ENCODE measurements at regions not wholly inside any gene's neighbourhood (a gene's known extent, or its start where the extent isn't known, plus 50 kb on each side); places are given as distances from the start of the nearest gene placed in this dataset.
"Not testable (repeated sequence)": the region's sequence is repeated elsewhere in the genome, so short reads cannot be mapped to it uniquely, and the experiment has no call there.

- Histone ChIP-seq H2AFZ (ENCODE audit: low read length) (no peak overlapping the region), H3K79me1 (ENCODE audit: low read depth, low read length) (no peaks in the 10 kb centered on the region), H3K27me3 (ENCODE audit: control insufficient read depth in 3 of 3, insufficient read depth in 3 of 3, low read depth in 1 of 3, low read length in 3 of 3) (no peaks in the 10 kb centered on the region), H3K27ac (replicated peaks; ENCODE audit: low read length) (peak overlapping the region; percentile 67), H3K14ac (ENCODE audit: low read length) (no peak overlapping the region), H2AK5ac (ENCODE audit: low read depth, low read length) (no peak overlapping the region), H4K91ac (ENCODE audit: low read depth, low read length, poor library complexity) (no peak overlapping the region), H2BK15ac (ENCODE audit: low read length) (no peak overlapping the region), H3K23ac (ENCODE audit: low read depth, low read length, poor library complexity) (no peak overlapping the region), H2BK12ac (ENCODE audit: low read length) (no peak overlapping the region), H2BK5ac (ENCODE audit: low read length) (no peak overlapping the region), H3K36me3 (replicated peaks in 1 of 2; ENCODE audit: control insufficient read depth in 2 of 2, insufficient read depth in 2 of 2, low read length in 2 of 2) (peaks cover 0 to 2% of the 10 kb centered on the region in 2 donors), H3K4ac (ENCODE audit: low read length) (no peak overlapping the region), H3K4me1 (ENCODE audit: control insufficient read depth in 2 of 2, insufficient read depth in 1 of 2, low read depth in 1 of 2, low read length in 2 of 2) (peaks cover 3 to 19% of the 10 kb centered on the region in 2 donors), H3K4me2 (ENCODE audit: insufficient read depth, low read length, poor library complexity, severe bottlenecking) (no peak overlapping the region), H3K18ac (ENCODE audit: low read length) (peak overlapping the region; percentile 53), H2BK120ac (ENCODE audit: low read depth, low read length) (no peak overlapping the region), H3K9ac (ENCODE audit: low read depth, low read length, poor library complexity) (no peak overlapping the region), H3K9me3 (replicated peaks in 1 of 2; ENCODE audit: control insufficient read depth in 2 of 2, insufficient read depth in 1 of 2, low read depth in 1 of 2, low read length in 2 of 2) (peaks cover 8 to 39% of the 10 kb centered on the region in 2 donors), H3K4me3 (ENCODE audit: low read length in 2 of 2) (peak overlapping the region in 1 of 2 donors; percentile 46), H4K8ac (ENCODE audit: low read depth, low read length) (no peak overlapping the region)
- DNase-seq (ENCODE audit: low spot score) = no peak
- no CpG with 5 or more reads among the region's 8 CpGs for WGBS, 2 donors (ENCODE audit: extremely low coverage in 2 of 2, insufficient read length in 2 of 2, insufficient replicate concordance in 1 of 2)
These were observed 112.1 kb downstream of the AKR1D1 start for GRCh38 chr7:138188290-138188858.

GRCh38 chr7:138194567-138194966, 118.3 kb downstream of the AKR1D1 start:
- Histone ChIP-seq H2BK12ac (ENCODE audit: low read length) (peak overlapping the region; percentile 97), H2AK5ac (ENCODE audit: low read depth, low read length) (no peak overlapping the region), H3K4me3 (ENCODE audit: low read length in 2 of 2) (no peak overlapping the region), H3K14ac (ENCODE audit: low read length) (no peak overlapping the region), H3K4me2 (ENCODE audit: insufficient read depth, low read length, poor library complexity, severe bottlenecking) (no peak overlapping the region), H4K91ac (ENCODE audit: low read depth, low read length, poor library complexity) (peak overlapping the region; percentile 72), H3K4ac (ENCODE audit: low read length) (no peak overlapping the region), H3K27me3 (ENCODE audit: control insufficient read depth in 3 of 3, insufficient read depth in 3 of 3, low read depth in 1 of 3, low read length in 3 of 3) (no peaks in the 10 kb centered on the region), H3K23ac (ENCODE audit: low read depth, low read length, poor library complexity) (no peak overlapping the region), H2BK15ac (ENCODE audit: low read length) (no peak overlapping the region), H3K27ac (replicated peaks; ENCODE audit: low read length) (no peak overlapping the region), H3K79me1 (ENCODE audit: low read depth, low read length) (no peaks in the 10 kb centered on the region), H4K8ac (ENCODE audit: low read depth, low read length) (no peak overlapping the region), H3K9me3 (replicated peaks in 1 of 2; ENCODE audit: control insufficient read depth in 2 of 2, insufficient read depth in 1 of 2, low read depth in 1 of 2, low read length in 2 of 2) (peaks cover 2 to 27% of the 10 kb centered on the region in 2 donors), H3K9ac (ENCODE audit: low read depth, low read length, poor library complexity) (no peak overlapping the region), H3K18ac (ENCODE audit: low read length) (peak overlapping the region; percentile 87), H3K36me3 (replicated peaks in 1 of 2; ENCODE audit: control insufficient read depth in 2 of 2, insufficient read depth in 2 of 2, low read length in 2 of 2) (no peaks in the 10 kb centered on the region), H2AFZ (ENCODE audit: low read length) (no peak overlapping the region), H2BK5ac (ENCODE audit: low read length) (no peak overlapping the region), H3K4me1 (ENCODE audit: control insufficient read depth in 2 of 2, insufficient read depth in 1 of 2, low read depth in 1 of 2, low read length in 2 of 2) (peaks cover 0 to 4% of the 10 kb centered on the region in 2 donors), H2BK120ac (ENCODE audit: low read depth, low read length) (peak overlapping the region; percentile 75)
- DNase-seq (ENCODE audit: low spot score) = no peak
- no CpG with 5 or more reads among the region's 8 CpGs for WGBS, 2 donors (ENCODE audit: extremely low coverage in 2 of 2, insufficient read length in 2 of 2, insufficient replicate concordance in 1 of 2)

GRCh38 chr7:138195151-138195571, 118.9 kb downstream of the AKR1D1 start:
- Histone ChIP-seq H3K79me1 (ENCODE audit: low read depth, low read length) (no peaks in the 10 kb centered on the region), H3K14ac (ENCODE audit: low read length) (no peak overlapping the region), H3K27me3 (ENCODE audit: control insufficient read depth in 3 of 3, insufficient read depth in 3 of 3, low read depth in 1 of 3, low read length in 3 of 3) (no peaks in the 10 kb centered on the region), H3K18ac (ENCODE audit: low read length) (peak overlapping the region; percentile 52), H2BK120ac (ENCODE audit: low read depth, low read length) (no peak overlapping the region), H4K8ac (ENCODE audit: low read depth, low read length) (no peak overlapping the region), H3K23ac (ENCODE audit: low read depth, low read length, poor library complexity) (no peak overlapping the region), H3K4me2 (ENCODE audit: insufficient read depth, low read length, poor library complexity, severe bottlenecking) (no peak overlapping the region), H2BK5ac (ENCODE audit: low read length) (no peak overlapping the region), H3K27ac (replicated peaks; ENCODE audit: low read length) (no peak overlapping the region), H2BK15ac (ENCODE audit: low read length) (no peak overlapping the region), H3K4ac (ENCODE audit: low read length) (no peak overlapping the region), H3K9me3 (replicated peaks in 1 of 2; ENCODE audit: control insufficient read depth in 2 of 2, insufficient read depth in 1 of 2, low read depth in 1 of 2, low read length in 2 of 2) (peaks cover 2 to 22% of the 10 kb centered on the region in 2 donors), H2BK12ac (ENCODE audit: low read length) (no peak overlapping the region), H2AFZ (ENCODE audit: low read length) (peak overlapping the region; percentile 36), H4K91ac (ENCODE audit: low read depth, low read length, poor library complexity) (no peak overlapping the region), H3K36me3 (replicated peaks in 1 of 2; ENCODE audit: control insufficient read depth in 2 of 2, insufficient read depth in 2 of 2, low read length in 2 of 2) (no peaks in the 10 kb centered on the region), H2AK5ac (ENCODE audit: low read depth, low read length) (peak overlapping the region; percentile 68), H3K9ac (ENCODE audit: low read depth, low read length, poor library complexity) (no peak overlapping the region), H3K4me3 (ENCODE audit: low read length in 2 of 2) (no peak overlapping the region), H3K4me1 (ENCODE audit: control insufficient read depth in 2 of 2, insufficient read depth in 1 of 2, low read depth in 1 of 2, low read length in 2 of 2) (peaks cover 0 to 4% of the 10 kb centered on the region in 2 donors)
- WGBS, 2 donors (ENCODE audit: extremely low coverage in 2 of 2, insufficient read length in 2 of 2, insufficient replicate concordance in 1 of 2) = no CpG with 5 or more reads among the region's 2 CpGs
- no peak for DNase-seq (ENCODE audit: low spot score)

- not testable (repeated sequence) for H3K4me2 ChIP-seq (ENCODE audit: insufficient read depth, low read length, poor library complexity, severe bottlenecking); H2BK15ac ChIP-seq (ENCODE audit: low read length); H2BK5ac ChIP-seq (ENCODE audit: low read length); H2BK120ac ChIP-seq (ENCODE audit: low read depth, low read length); H3K36me3 ChIP-seq (replicated peaks in 1 of 2; ENCODE audit: control insufficient read depth in 2 of 2, insufficient read depth in 2 of 2, low read length in 2 of 2); H2BK12ac ChIP-seq (ENCODE audit: low read length); H4K8ac ChIP-seq (ENCODE audit: low read depth, low read length); H3K27me3 ChIP-seq (ENCODE audit: control insufficient read depth in 3 of 3, insufficient read depth in 3 of 3, low read depth in 1 of 3, low read length in 3 of 3); H3K23ac ChIP-seq (ENCODE audit: low read depth, low read length, poor library complexity); H3K4ac ChIP-seq (ENCODE audit: low read length); H3K14ac ChIP-seq (ENCODE audit: low read length); H2AFZ ChIP-seq (ENCODE audit: low read length); H3K4me1 ChIP-seq (ENCODE audit: control insufficient read depth in 2 of 2, insufficient read depth in 1 of 2, low read depth in 1 of 2, low read length in 2 of 2); H2AK5ac ChIP-seq (ENCODE audit: low read depth, low read length); H3K9ac ChIP-seq (ENCODE audit: low read depth, low read length, poor library complexity); H3K27ac ChIP-seq (replicated peaks; ENCODE audit: low read length); H3K18ac ChIP-seq (ENCODE audit: low read length); H3K79me1 ChIP-seq (ENCODE audit: low read depth, low read length); DNase-seq (ENCODE audit: low spot score); H4K91ac ChIP-seq (ENCODE audit: low read depth, low read length, poor library complexity); H3K4me3 ChIP-seq (ENCODE audit: low read length in 2 of 2)
- peaks cover 2 to 18% of the 10 kb centered on the region in 2 donors for H3K9me3 ChIP-seq (replicated peaks in 1 of 2; ENCODE audit: control insufficient read depth in 2 of 2, insufficient read depth in 1 of 2, low read depth in 1 of 2, low read length in 2 of 2)
- WGBS, 2 donors (ENCODE audit: extremely low coverage in 2 of 2, insufficient read length in 2 of 2, insufficient replicate concordance in 1 of 2) = no CpG with 5 or more reads among the region's 3 CpGs
These were observed 120.3 kb downstream of the AKR1D1 start for GRCh38 chr7:138196503-138196946.

All from neuronal stem cell (in vitro differentiated cells).